HCT116 (cell line): ENCODE measurements at regions not wholly inside any gene's neighbourhood (a gene's known extent, or its start where the extent isn't known, plus 50 kb on each side); places are given as distances from the start of the nearest gene placed in this dataset.

Experiments used
- POLR2A ChIP-seq: IDR thresholded peaks from 2 replicates; pipeline ENCODE4 v1.7.0; 2011; ENCODE audit warnings: borderline replicate concordance; ENCODE audit not compliant: insufficient read depth, insufficient read length; ENCODE audit errors: extremely low read depth
- POLR2AphosphoS5 ChIP-seq: IDR thresholded peaks from 2 replicates; pipeline ENCODE4 v1.6.1; 2011; ENCODE audit warnings: mild to moderate bottlenecking, low read depth, low read length, moderate library complexity
- TF ChIP-seq, protein P1 (sequence below), 3 experiments: fragments of 200-600 bp in 1 of 3; sonication (generic) in 1 of 3; IDR thresholded peaks in 2 of 3; conservative IDR thresholded peaks in 1 of 3; 2 replicates each; pipeline ENCODE4 v1.5.1; 2012 to 2017; ENCODE audit warnings: low read depth in 2 of 3, low read length in 2 of 3, antibody characterized with exemption in 1 of 3, borderline replicate concordance in 1 of 3, control low read depth in 1 of 3, mild to moderate bottlenecking in 1 of 3, mixed read lengths in 1 of 3, mixed run types in 1 of 3, moderate library complexity in 1 of 3; ENCODE audit not compliant: insufficient read depth in 1 of 3
- TF ChIP-seq, protein P2 (sequence below): IDR thresholded peaks from 2 replicates; pipeline ENCODE4 v1.6.1; 2012
- TF ChIP-seq, protein P3 (sequence below): IDR thresholded peaks from 2 replicates; pipeline ENCODE4 v1.6.1; 2012; ENCODE audit warnings: low read depth

DNA sequence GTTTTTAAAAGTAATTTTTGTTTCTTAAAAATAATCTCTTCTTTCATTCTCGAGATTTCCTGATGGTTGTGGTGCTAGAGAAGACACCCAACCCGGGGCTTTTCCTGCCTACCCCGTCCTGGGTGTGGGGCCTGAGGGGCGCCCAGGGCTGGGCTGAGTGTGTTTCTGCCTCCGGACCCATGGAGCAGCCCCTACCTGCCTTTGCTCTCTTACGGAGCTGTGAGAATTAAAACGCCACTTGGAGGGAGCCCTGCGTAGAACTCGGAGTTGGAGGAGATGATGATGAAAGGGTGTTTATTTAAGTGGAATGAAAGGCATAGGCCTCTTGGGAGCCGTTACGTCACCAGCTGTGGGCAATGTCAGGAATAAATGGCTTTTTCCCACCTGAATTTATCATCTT is 261.8 kb upstream of the SHH start:
- TF ChIP-seq, protein P1, sequence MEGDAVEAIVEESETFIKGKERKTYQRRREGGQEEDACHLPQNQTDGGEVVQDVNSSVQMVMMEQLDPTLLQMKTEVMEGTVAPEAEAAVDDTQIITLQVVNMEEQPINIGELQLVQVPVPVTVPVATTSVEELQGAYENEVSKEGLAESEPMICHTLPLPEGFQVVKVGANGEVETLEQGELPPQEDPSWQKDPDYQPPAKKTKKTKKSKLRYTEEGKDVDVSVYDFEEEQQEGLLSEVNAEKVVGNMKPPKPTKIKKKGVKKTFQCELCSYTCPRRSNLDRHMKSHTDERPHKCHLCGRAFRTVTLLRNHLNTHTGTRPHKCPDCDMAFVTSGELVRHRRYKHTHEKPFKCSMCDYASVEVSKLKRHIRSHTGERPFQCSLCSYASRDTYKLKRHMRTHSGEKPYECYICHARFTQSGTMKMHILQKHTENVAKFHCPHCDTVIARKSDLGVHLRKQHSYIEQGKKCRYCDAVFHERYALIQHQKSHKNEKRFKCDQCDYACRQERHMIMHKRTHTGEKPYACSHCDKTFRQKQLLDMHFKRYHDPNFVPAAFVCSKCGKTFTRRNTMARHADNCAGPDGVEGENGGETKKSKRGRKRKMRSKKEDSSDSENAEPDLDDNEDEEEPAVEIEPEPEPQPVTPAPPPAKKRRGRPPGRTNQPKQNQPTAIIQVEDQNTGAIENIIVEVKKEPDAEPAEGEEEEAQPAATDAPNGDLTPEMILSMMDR (IDR thresholded peaks at IDR 0.05 in 2 of 3, conservative IDR thresholded peaks at IDR 0.05 in 1 of 3; ENCODE audit: borderline replicate concordance in 1 of 3, insufficient read depth in 1 of 3, low read depth in 2 of 3, low read length in 2 of 3): no peak
- TF ChIP-seq POLR2A: no peak
- TF ChIP-seq, protein P2, sequence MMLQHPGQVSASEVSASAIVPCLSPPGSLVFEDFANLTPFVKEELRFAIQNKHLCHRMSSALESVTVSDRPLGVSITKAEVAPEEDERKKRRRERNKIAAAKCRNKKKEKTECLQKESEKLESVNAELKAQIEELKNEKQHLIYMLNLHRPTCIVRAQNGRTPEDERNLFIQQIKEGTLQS: no peak
- TF ChIP-seq, protein P3, sequence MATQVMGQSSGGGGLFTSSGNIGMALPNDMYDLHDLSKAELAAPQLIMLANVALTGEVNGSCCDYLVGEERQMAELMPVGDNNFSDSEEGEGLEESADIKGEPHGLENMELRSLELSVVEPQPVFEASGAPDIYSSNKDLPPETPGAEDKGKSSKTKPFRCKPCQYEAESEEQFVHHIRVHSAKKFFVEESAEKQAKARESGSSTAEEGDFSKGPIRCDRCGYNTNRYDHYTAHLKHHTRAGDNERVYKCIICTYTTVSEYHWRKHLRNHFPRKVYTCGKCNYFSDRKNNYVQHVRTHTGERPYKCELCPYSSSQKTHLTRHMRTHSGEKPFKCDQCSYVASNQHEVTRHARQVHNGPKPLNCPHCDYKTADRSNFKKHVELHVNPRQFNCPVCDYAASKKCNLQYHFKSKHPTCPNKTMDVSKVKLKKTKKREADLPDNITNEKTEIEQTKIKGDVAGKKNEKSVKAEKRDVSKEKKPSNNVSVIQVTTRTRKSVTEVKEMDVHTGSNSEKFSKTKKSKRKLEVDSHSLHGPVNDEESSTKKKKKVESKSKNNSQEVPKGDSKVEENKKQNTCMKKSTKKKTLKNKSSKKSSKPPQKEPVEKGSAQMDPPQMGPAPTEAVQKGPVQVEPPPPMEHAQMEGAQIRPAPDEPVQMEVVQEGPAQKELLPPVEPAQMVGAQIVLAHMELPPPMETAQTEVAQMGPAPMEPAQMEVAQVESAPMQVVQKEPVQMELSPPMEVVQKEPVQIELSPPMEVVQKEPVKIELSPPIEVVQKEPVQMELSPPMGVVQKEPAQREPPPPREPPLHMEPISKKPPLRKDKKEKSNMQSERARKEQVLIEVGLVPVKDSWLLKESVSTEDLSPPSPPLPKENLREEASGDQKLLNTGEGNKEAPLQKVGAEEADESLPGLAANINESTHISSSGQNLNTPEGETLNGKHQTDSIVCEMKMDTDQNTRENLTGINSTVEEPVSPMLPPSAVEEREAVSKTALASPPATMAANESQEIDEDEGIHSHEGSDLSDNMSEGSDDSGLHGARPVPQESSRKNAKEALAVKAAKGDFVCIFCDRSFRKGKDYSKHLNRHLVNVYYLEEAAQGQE: no peak
- no peak for TF ChIP-seq POLR2AphosphoS5
